IPS-NIHi7 (cell line): ENCODE measurements at regions not wholly inside any gene's neighbourhood (a gene's known extent, or its start where the extent isn't known, plus 50 kb on each side); places are given as distances from the start of the nearest gene placed in this dataset.

Source experiments
- DNase-seq: peaks from one replicate; pipeline ENCODE4 v3.0.0; 2012; ENCODE audit warnings: mixed read lengths; ENCODE audit errors: extremely low spot score

DNA sequence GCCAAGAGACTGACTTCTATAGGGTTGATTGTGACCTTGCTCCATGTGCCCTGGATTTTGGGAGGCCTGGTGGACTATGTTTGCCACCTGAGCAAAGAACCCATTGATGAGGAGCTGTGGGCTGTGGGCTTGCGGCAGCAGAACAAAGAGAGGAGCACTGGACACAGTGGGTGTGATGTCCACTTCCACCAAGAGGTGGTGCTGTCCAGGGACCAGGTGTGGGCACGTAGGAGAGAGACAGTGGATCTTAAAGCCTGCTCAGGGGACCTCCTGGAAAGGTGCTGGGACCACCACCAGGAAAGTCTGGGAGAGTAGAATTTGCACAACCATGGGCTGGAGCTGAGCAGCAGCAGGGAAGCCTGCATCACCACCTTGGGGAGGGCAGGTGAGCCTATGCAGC is 106.7 kb upstream of the ETS2 start:
- peak; percentile 67 for DNase-seq

- DNase-seq, result no peak
Observed at GRCh38 chr21:38702196-38702595, 103.5 kb upstream of the ETS2 start.

GRCh38 chr21:38709876-38710275 is 95.9 kb upstream of the ETS2 start:
- DNase-seq, result peak; percentile 29

GRCh38 chr21:38712071-38712470 is 93.7 kb upstream of the ETS2 start:
- DNase-seq, result peak; percentile 76

DNA sequence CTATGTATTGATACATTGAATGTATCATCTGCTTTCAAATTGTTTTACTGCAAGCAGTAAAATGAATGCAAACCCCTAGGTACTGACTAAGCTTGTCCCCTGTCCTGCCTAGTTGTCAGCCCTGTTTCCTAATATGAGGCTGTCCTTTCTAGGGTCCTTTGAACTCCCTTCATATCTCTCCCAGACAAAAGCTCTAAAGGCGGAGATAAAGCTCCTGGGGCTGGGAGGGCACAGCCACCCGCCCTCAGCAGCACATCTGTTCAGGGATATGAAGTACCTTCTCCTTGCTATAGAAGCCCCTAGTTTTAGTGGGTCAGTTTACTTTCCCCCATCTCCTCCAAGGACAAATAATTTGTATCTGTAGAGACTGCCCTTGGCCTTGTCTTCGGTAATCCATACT is 93.1 kb upstream of the ETS2 start:
- no peak for DNase-seq

DNA sequence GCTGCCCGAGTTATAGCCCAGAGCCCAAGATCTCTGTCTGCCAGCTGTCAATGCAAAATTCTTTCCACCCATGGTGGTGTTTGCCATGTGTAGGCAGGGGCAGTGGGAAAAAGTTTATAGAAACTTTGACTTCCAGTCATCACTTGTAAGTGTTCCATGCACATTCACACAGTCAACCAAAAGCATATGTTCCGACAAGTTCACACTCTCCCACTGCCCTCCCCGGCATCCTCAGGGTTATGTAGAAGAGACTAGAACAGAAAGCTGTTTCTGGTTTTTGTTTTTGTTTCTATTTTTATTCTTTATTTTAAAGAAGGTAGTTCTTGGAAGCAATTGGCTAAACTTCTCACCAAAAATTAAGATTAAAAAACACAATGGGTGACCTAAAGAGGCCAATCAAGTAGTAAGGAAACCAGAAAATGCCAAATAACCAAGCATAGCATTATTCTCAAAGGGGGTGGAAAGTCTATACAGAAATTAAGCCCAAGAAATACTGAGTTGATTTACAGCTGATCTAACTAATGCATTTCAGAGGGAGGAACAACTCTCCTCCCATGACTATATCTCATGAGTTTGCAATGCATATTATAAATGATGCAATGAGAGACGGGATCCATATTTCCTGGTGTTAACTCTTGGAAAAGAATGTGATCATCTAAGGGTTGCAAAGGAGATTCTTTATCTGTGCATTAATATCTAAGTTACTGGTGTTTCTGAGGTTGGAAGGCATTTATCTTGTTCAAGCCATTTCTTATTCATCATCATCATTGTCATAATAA is 91.5 kb upstream of the ETS2 start:
- no peak for DNase-seq

DNA sequence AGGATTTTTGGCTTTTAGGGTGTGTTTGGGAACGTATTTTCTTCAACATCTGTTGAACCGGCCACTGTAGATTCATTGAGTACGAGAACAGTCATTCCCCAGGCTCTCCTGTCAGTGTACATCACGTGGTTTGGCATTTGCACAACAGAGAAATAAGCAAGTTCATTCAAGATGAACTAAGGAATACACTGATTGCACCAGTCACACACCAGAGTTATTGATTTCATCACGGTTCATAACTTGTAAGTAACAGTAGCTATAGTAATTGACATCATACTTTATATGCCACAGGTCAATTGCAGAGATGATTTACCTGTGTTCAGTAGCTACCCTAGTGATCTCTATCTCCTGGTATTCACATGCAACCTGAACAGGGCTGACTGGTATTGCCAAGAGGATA is 90.7 kb upstream of the ETS2 start:
- no peak for DNase-seq

GRCh38 chr21:38716088-38716487 is 89.6 kb upstream of the ETS2 start:
- DNase-seq, result no peak

DNA sequence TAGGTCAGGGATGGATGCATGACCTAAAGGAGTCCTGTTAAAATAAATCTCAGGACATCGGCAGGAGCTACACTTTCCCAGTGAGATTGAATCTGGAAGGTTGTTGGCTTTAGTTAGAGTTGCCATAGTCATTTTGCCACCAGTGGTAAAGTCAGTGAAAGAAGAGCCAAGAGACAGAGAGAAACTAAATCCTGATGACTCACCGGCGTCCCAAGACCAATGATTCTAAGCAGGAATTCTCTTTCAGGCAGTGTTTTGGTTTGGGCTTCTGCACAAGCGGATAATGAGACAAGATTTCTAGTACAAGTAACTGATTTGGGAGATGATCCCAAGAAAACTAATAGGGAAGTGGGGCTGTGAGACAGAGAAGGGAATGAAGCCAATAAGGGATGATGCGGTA is 88.8 kb upstream of the ETS2 start:
- DNase-seq, result no peak

GRCh38 chr21:38718481-38718880 is 87.2 kb upstream of the ETS2 start:
- DNase-seq, result no peak

GRCh38 chr21:38720074-38720473 is 85.7 kb upstream of the ETS2 start:
- DNase-seq, result no peak

- DNase-seq, result peak; percentile 39
Observed at GRCh38 chr21:38721055-38721454, 84.7 kb upstream of the ETS2 start.

DNA sequence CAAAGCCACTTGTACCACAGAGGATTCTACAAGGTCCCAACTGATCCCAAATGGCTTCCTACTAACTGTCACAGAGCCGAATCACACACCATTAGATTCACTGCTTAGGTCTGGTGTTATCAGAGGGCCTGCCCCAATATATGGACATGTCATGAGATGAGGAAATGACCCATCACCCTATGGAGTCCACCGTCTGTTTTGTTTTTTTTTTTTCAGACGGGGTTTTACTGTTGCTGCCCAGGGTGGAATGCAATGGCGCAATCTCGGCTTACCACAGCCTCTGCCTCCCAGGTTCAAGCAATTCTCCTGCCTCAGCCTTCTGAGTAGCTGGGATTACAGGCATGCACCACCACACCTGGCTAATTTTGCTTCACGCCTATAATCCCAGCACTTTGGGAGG is 83.8 kb upstream of the ETS2 start:
- no peak for DNase-seq

DNA sequence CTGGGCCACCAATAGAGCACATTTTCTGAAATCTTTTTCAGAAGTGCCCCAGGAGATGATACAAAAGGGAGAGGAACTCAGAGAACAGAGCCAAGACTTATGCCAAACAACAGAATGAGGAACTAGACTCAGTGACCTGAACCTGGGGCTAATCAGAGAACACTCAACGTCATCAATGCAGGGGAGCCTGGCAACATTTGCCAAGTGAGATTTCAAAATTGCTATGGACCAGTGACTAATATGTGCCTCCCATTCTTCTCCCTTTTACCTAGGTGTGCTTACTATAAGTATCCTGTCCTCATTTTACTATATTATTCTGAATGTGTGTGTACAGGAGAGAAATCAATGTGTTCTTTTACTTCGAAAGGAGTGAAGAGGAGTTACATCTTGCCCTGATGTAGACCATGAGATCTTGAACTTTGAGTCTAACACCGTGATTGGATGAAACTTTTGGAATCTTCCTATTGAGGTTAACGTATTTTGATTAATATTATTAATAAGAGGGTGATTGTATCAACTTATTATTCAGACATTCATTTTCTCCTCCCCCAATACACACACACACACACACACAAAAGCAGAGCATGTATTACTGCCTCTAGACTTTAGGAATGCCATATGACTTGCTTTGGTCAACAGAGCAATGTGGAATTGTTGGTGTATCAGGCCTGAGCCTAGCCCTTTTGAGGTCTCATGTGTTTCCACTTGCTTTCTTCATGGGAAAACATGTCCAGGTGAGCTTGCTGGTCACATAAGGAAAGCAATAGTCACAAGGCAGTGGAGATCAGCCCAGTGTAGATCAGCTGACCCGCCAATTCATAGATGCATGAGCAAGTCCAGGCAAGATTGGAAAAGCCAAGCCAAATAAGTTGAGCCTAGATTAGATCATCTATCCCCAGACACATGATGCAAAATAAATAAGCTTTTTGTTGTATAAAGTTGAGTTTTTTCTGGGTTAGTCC is 80.3 kb upstream of the ETS2 start:
- no peak for DNase-seq

- DNase-seq, result no peak
Observed at GRCh38 chr21:38726482-38726881, 79.2 kb upstream of the ETS2 start.

DNA sequence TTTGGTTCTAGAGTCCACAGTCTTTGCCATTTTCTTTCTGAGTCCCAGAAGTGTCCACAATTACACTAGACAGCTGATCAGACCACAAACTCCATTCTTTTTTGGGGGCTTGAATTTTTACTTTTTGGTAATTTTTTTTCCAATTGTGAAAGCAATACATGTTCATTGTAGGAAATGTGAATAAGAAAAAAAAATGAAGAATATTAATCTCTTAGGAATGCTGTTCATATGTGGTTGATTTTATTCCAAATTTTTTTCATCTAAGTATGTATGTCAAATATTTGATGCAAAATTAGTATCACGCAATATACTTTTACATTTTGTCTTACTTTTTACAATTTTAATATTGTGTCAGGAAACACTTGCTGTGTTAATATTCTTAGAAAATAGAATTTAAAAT is 76.4 kb upstream of the ETS2 start:
- DNase-seq, result no peak

GRCh38 chr21:38729754-38730379 is 75.9 kb upstream of the ETS2 start:
- DNase-seq, result no peak

DNA sequence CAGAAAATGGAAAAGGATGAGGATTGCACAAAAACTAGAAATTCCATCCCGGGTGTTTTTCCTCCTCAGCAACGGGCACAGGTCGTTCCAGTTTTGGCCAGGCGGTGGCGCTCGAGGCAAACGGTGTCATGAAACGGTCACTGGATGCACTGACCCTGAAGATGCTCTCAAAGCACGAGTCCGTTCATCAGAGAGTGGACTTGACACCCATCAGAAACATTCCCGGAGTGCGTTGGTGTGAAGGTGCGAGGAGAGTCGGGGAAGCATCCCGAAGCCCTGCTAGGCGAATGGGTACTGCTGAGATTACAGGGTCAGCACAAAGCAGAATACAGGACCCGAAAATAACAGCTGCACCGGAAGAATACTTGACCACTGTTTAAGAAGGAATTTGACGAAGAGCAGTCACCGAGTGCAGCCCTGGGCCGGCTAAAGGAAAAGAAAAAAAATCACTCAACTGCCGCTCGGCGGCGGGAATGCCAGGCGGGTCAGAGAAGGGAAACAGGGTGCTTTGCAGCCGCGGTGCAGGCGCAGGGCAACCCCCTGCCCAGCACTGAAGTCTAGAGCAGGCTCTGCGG is 71.7 kb upstream of the ETS2 start:
- peak; percentile 82 for DNase-seq

GRCh38 chr21:38734646-38735365 is 70.9 kb upstream of the ETS2 start:
- no peak for DNase-seq

DNA sequence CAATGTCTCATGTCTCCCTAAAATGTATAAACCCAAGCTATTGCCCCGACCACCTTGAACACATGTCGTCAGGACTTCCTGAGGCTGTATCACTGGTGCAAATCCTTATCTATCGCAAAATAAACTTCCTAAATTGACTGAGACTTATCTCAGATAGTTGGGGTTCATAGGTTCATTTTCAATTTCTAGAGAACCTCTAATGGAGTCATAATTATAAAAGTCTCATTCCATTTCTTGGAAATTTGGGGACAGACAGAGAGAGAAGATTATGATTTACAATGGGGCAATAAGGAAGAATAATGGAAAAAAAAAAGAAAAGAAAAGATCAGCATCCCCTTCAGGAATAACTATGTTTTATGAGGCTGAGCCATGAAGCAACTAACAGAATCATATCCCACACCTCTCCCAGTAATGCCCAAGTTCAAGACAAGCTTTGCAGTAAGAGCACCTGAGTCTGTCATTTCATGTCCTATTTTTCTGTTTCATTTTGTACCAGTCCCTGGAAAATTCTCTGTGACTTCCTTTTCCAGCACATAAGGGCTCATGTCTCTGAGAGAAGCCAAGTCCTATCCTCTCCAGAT is 70.0 kb upstream of the ETS2 start:
- DNase-seq, result no peak

DNA sequence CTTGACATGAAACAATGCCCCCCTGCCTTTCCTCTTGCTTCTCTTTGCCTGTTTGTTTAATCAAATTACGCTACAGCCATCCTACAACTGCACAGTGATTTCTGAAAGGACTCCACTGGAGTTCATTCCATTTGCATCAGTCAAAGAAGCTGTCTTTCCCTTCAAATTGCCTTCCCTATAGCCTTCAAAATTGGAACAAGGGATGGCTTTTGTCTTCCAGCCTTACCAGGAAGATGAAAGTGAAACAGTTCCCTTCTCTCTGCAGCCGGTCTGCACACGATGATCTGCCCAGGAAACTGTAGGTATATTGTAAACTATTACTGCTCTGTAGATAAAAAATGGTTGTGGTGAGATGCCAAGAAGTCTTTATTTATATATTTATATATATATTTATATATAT is 65.6 kb upstream of the ETS2 start:
- DNase-seq, result no peak
